NCI-H2107 (cell line): ENCODE measurements at regions not wholly inside any gene's neighbourhood (a gene's known extent, or its start where the extent isn't known, plus 50 kb on each side); places are given as distances from the start of the nearest gene placed in this dataset.
A peak's percentile ranks its signal among the peaks of the same experiment; 100 is the strongest.
"Not testable (repeated sequence)": the region's sequence is repeated elsewhere in the genome, so short reads cannot be mapped to it uniquely, and the experiment has no call there.

Source experiments
- DNase-seq: peaks from one replicate; lab custom pipeline; 2025; lab: John Stamatoyannopoulos, UW

DNA sequence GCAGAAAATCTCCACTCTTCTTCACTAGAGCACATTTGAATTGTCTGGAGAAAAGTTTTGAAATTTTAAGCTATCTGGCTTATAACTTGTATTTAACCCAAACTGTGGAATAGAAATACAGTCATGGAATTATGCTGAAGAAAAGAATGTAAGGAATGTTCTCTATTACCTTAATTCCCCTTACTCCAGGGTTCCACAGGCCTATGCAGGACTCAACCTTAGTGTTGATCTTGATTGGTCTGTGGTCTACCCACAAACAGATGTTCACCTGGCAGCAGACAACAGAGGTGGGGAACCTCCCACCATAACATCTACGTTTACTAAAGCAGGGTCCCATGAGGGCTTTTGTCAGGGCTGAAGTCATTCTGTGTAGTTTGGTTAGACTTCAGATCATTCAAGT, 189.3 kb upstream of the GPRIN3 start:
- DNase-seq = no peak

DNA sequence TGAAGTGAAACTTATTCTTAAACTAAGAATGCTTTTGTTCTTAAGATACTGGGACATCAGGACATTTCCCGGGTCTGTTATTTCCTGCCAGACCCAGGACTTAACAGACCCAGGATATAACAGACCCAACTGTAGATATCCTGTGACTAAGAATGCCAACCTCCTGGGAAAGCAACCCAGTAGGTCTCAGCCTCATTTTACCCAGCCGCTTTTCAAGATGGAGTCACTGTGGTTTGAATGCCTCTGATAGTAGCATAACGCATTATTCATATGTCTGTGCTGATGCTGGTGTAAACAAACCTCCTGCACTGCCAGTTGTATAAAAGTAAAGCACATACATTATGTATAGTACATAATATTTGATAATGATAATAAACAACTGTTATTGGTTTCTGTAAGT, 185.8 kb upstream of the GPRIN3 start:
- DNase-seq = no peak

DNA sequence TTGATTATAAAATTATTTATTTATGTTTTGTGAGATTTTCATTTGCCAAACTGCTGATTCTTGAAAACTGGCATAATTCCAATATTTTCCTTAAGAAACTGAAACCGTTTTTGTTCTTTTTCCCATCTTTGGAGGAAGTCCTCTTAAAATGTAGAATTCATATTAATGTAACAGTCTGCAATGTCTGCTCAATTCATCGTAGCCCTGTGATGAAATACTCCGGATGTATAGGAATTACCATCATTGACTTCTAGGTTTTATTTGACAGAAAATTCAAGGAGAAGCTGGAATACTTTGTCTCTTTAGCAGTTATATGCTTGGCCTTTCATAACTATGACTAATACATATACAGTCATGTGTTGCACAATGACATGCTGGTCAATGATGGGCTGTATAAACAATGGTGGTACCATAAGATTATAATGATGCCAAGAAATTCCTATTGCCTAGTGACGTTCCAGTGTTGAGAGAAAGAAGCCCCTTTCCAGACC, 185.0 kb upstream of the GPRIN3 start:
- no peak for DNase-seq

DNA sequence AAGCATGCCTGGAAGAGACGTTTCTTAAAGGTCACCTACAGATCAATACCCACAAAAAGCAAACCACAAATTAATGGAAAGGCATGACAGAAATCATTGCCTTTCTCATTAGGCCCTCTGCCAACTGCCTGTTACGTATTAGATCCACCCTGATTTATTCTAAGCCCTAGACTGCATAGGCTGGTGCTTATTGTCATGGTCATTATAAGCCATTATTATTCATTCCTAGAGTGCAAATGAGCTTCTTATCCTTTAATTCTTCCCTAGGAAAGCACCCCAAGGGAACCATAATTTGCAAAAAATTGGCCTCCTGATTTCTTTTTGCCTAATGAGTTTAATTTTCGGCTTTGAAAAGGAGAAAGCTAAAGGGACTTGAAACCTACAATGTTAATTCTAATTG, 184.2 kb upstream of the GPRIN3 start:
- no peak for DNase-seq

DNA sequence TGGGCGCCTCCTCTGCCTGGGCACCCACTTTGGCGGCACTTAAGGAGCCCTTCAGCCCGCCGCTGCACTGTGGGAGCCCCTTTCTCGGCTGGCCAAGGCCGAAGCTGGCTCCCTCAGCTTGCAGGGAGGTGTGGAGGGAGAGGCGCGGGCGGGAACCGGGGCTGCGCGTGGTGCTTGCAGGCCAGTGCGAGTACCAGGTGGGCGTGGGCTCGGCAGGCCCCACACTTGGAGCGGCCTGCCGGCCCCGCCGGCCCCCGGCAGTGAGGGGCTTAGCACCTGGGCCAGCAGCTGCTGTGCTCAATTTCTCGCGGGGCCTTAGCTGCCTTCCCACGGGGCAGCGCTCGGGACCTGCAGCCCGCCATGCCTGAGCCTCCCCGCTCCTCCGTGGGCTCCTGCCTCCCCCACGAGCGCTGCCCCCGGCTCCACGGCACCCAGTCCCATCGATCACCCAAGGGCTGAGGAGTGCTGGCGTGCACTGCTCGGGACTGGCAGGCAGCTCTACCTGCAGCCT, 182.4 kb upstream of the GPRIN3 start:
- not testable (repeated sequence) for DNase-seq

DNA sequence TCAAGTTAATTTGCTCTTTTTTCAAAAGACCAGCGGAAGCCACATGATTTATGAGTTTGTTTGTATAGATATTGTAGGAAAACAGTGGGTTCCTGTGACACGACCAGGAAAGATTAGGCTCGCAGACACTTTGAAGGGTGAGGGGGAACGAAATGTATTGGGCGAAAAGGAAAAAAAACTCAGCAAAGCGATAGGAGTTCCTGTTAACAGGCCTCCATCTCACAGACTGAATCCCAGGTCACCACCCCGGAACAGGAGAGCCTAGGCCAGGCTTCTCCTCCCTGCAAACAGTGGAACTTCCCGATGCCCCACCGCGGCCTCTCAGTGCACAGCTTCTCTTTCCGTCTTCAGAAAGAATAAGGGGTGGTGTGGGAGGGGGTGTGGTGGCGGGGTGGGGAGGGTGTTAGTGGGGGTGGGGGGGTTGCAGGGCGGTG, 181.8 kb upstream of the GPRIN3 start:
- no peak for DNase-seq

DNA sequence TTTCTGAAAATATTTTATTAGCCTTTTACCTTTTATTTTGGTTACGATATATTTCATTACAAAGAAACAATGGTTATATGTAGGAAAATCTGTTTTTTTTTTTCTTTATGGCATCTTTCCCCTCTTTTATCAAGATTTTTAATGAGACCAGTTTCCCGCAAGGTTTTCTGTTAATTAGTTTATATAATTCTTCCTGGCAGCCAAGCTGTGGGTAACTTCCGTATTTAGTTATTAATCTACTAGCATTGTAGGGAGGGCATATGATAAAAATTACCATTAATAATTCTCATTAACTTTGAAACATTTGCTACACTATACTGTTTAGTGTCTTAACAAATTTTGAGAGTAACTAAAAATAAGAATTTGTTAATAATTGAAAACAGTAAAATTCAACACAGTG, 181.1 kb upstream of the GPRIN3 start:
- no peak for DNase-seq

DNA sequence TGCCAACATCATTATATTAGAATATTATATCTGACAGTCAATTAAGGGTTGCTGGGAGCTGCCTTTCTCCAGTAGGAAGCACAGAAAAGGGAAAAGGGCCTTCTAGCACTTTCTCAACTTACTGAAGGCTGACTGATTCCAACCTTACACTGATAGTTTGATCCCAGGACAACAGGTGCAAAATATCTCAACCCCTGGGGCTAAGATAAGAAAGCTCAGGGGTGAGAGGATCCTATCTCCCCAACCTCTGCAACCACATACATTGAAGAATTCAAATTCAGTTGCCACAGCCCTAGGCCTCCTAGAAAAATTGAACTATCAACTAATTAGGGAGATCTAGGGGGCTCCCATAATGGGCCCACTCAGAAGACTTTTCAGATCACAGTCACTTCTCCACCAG, 179.1 kb upstream of the GPRIN3 start:
- DNase-seq = no peak

DNA sequence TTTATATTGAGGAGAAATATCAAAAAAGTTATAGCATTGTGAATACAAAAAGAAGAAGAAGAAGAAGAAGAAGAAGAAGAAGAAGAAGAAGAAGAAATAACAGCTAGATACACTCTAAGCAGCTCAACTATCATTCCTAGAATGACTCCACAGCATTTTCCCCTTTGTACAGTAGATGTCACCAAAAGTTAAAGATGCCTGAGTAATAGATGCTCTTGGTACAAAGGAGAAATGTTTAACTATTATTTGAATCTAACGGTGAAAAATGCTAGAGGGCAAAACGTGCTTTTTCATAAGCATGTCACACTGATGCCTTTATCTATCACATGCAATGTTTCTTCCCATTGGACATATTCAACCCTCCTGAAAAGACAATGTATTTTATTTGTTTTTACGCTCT, 178.4 kb upstream of the GPRIN3 start:
- no peak for DNase-seq

DNA sequence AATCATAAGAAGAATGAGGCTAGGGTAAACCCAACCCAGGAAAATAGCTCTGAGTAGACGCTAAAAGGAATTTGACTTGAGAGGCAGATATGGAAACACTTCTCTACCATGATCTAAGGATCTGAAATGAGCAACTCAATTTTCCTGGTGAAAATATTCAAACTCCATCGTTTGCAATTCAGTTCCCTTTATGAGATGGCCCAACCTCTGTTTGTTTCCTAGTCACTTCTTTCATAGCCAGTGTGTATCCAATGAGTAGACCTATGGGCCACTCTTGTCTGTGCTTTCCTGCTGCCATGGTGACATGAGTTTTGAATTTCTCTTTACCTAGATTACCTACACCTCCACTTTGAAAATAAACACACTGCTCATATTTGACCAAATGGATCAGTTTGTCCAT, 176.2 kb upstream of the GPRIN3 start:
- DNase-seq = no peak

DNA sequence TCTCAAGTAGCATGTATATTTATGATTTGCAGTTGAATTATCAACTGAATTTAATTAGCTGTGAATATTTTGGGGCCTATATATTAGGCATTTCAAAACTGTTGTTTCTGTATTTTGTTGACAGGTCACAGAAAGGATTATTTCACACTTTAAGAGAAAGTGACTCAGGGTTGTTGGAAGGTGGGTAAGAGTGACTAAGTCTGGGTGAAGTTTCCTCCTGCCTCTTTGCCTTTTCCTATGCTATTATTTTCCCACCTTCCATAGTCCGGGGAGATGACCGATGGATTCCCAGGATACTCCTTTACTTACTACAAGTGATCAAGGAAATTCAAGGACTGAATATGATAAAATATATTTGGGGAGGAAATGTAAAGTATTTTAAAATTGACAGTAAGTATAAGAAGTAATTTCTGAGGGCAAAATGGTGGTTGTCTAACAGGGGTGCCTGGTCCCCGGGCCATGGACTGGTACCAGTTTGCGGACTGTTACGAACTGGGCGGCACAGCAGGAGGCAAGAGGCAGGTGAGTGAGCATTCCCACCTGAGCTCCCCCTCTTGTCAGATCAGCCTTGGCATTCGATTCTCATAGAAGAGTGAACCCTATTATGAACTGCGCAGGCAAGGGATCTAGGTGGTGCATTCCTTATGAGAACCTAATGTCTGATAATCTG, 175.5 kb upstream of the GPRIN3 start:
- DNase-seq = no peak

DNA sequence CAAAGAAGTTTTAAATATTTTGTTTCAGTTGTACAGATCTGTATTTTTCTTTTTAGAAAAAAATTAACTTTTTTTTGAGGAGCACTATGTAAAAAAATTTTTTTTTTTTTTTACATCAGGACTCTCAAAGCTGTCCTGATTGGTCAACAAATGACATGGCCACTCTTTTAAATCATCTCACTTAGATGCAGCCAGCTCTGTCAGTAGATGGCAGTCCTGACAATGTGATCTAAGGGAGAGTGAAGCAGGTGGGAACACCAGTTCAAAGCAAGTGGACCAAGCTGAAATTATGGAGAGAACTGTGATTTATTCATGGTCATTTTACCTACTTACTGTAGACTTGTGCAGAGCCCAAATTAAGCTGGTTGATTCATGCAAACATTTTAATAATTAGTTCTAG, 174.7 kb upstream of the GPRIN3 start:
- DNase-seq = no peak

DNA sequence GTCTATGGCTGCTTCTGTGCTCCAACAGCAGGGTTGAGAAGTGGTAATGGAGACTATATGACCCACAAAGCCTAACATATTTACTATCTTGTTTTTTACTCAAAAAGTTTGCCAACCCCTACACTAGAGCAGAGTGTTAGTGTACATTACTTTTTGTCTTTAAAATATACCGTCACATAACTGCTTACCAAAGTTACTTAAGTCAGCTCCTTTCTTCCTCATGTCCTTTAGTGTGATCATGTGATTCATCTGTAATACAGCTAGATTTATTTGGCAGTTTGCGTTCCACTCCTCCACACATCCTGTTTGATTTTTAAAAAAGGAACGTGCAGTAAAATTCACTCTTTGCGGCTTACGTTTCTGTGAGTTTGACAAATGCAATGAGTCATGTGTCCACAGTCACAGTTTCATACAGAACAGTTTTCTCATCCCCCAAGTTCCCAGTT, 162.4 kb upstream of the GPRIN3 start:
- DNase-seq = no peak

DNA sequence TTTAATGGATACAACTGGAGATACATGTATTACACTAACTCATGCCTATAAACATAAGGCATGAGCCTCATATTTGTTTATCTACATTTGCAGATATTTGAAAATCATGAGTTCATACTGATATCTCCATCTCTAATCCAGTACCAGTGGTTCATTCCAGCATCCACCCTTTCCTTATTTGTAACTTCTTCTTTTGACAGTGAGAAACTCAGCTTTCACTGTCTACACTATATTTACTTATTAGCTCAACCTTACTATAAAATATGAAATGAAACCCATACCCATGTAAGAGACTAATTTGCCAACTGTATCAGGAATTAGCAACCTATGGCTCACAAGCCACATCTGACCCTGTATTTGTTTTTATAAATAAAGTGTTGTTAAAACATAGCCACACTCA, 161.9 kb upstream of the GPRIN3 start:
- no peak for DNase-seq

DNA sequence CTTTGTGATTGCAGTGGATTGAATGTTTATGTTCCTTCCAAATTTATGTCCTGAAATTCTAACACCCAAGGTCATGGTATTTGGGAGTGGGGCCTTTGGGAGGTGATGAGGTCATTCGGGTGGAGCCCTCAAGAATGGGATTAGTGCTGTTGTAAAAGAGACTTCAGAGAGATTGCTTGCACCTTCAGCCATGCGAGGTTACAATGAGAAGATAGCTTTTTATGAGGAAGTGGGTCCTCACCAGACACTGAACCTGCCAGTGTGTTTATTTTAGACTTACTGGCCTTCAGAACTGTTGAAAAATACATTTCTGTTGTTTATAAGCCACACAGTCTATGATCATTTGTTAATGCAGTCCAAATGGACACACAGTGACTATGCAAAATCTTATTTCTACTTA, 161.0 kb upstream of the GPRIN3 start:
- no peak for DNase-seq

DNA sequence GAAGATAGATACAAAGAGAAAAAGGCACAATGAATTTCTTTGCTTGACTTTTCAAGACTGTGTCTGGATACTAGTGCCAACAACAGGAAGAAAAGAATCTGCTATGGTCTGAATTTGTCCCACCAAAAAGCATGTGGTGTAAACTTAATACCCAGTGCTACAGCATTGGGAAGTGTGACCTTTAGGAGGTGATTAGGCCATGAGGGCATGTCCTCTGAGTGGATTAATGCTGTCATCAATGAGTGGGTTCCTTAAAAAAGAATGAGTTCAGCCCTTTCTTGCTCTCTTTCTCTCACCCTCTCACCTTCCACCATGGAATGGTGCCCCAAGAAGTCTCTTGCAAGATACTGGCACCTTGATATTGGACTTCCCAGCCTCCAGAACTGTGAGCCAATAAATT, 155.7 kb upstream of the GPRIN3 start:
- DNase-seq = no peak

DNA sequence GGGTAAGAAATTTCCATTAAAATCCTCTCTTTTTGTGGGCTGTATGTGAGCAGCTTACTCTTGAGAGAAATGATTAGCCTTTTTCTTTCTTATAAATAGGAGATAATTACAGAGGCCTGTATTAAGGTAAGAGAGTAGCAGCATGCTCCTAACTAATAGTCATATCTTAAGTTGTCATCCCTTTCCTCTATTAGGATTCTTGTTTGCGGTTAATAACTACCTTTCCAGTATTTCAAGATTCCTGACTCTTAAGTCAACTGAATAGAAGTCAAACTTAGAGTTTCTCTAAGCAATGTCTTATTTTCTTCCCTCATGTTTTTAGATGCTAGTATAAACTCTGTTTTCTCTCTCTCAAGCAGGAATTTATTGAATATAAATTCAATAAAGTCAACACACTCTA, 139.9 kb upstream of the GPRIN3 start:
- DNase-seq = no peak

DNA sequence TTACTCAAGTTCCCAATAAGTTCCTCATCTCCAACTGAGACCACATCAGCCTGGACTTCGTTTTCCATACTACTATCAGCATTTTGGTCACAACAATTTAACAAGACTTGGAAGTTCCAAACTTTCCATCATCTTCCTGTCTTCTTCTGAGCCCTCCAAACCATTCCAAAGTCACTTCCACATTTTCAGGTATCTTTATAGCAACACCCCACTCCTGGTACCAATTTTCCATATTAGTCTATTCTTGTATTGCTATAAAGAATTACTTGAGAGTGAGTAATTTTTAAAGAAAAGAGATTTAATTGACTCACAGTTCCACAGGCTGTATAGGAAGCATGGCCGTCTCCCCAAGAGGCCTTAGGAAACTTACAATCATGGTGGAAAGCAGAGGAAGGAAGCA, 138.6 kb upstream of the GPRIN3 start:
- DNase-seq = no peak

DNA sequence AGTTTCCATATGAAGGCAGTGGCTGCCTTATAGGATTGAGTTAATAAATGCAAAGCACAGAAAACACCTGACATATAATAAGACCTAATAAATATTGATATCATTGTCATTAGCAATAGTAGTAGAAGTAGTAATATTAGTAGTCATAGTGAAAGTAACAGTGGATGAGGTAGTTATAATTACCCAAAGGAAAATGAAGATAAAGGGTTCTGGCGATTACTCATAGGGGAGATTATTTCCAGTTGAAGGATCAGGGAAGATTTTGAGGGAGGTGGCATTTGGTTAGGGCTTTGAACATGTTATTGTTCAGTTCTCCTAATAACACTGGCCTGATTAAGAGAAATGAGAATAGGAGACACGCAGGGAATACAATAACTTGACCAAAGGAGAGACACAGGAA, 131.9 kb upstream of the GPRIN3 start:
- no peak for DNase-seq

DNA sequence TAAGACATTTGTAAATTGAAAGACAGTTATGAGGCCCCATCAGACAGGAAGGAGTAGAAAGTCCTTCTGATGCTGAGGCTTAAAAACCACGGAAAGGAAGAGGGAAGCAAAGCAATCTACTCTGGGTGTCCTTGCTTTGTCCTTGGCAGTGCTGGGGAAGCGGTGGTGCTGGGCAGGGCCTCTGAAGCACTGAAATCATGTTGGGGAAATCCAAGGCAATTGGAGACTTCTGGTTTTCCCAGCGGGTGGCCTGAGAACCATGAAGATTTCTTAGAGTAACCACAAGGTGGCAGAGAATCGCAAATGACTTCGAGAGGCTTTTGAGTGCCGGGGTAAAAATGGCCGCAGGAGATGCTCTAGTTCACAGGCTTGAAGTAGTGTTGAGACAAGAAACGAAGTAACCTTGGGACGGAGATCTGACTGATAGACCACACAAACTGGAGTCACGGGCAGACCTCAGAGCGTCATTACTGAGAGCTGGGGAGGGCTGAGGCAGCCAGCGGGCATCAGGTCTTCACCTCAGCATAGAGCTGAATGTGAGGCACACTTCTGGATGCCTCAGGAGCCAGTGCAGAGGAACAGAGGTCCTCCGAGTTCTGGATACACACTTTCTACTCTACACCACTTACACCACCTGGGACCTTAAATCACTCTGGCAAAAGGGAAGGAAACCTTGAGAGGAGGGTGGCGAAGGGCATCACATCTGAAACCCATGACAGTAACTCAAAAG, 130.7 kb upstream of the GPRIN3 start:
- DNase-seq = no peak

DNA sequence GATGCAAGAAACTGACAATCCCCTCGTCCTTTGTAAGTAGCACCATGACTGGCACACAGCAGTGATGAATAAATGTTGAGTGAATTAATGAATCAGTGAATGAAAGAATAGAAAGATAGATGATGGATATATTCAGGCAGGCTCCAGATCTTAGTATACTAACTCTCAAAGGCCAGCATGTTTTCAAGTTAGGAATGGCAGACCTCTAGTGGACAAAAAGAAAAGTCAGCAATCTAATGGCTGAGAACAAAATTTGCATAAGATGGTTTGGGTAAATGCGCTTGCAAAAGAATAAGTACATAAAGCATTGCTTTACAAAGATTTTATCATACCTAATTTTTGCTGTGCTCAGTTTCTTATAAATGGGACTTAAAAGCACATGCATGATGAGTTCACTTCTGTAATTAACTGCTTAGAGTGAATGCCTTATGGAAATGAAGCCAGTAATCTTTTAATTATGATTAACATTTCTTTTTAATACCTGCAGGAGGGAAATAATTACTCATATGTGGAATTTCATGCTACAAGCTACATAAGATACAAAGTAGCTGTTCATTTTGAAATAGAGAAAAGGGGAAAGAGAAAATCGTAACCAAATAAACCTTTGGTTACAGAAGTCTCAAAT, 126.9 kb upstream of the GPRIN3 start:
- peak; percentile 4 for DNase-seq

DNA sequence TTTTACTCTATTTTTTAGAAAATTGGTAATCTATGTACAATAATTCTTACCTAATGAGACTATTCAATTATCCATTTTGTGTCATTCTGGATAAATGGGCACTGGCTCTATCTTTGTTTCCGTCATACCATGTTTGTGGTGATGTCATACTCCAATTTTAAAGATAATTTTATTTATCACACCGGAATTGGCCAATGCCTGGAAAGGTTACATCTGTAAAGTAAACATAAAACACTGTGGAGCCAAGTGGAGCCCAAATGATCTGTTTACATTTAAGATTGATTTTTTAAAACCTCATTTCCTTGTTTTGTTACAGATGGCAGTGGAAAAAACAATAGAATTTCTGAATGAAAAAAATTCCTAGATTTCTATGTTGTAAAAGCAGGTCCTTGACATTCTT, 120.2 kb upstream of the GPRIN3 start:
- DNase-seq = no peak

DNA sequence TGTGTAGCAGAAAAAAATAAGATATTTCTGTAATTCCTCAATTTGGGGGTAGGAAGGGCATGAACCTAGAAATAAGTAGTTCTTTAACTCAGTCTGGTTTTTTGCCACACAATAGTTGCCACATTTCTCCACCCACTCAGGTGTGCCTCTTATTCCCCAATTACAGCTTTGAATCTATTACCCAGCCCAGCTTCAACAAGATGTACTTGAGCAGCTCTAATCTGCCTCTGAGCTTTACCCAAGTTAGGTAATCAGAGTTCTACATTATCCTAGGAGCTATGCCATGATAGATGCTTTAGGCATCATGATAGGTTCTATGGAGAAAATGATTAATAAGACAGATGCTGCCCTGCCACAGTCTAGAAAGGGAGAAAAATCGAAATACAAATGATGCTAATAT, 117.4 kb upstream of the GPRIN3 start:
- no peak for DNase-seq
